A549 (cell line): ENCODE measurements at regions not wholly inside any gene's neighbourhood (a gene's known extent, or its start where the extent isn't known, plus 50 kb on each side); places are given as distances from the start of the nearest gene placed in this dataset.
"Not testable (repeated sequence)": the region's sequence is repeated elsewhere in the genome, so short reads cannot be mapped to it uniquely, and the experiment has no call there.

Source experiments
- ATAC-seq, 2 experiments: fragments of 200-7000 bp in 1 of 2; fragments of >200 bp in 1 of 2; cut with Nextera tagmentation in 1 of 2; cut with Tn5 transposase in 1 of 2; 3 replicates each; pipeline versions ENCODE4 v1.8.0 to v1.9.1; 2018 to 2020; ENCODE audit warnings: mild to moderate bottlenecking in 1 of 2, moderate library complexity in 1 of 2
- CTCF ChIA-PET: fragments of 300-600 bp; sonication (Branson Sonifier 250); formaldehyde crosslinking; extraction: SDS; loops from one replicate; lab custom pipeline; 2021; ENCODE audit warnings: antibody characterized with exemption, inconsistent platforms; lab: Yijun Ruan, JAX
- POLR2A ChIA-PET: fragments of 350-600 bp; formaldehyde crosslinking; extraction: SDS; loops from one replicate; lab custom pipeline; 2021; ENCODE audit warnings: antibody characterized with exemption, inconsistent platforms; lab: Yijun Ruan, JAX
- DNase-seq, 2 experiments: peaks; one replicate each; pipeline versions ENCODE4 v3.0.0 to v3.0.0-alpha.2; 2011 to 2016; ENCODE audit warnings: low read depth in 1 of 2, low spot score in 1 of 2
- FAIRE-seq: peaks from 2 replicates; lab custom pipeline; 2011; peaks lifted over from hg19 to GRCh38; lab: Jason Lieb, UNC
- H3K27ac ChIP-seq, 2 experiments: fragments of >200 bp; sonication (Bioruptor Twin); formaldehyde crosslinking; 3 replicates each; pipeline ENCODE4 v1.5.1; 2016 to 2017
- H3K4me1 ChIP-seq: fragments of >200 bp; sonication (Bioruptor Twin); formaldehyde crosslinking; 3 replicates; pipeline ENCODE4 v1.6.1; 2016
- H3K4me2 ChIP-seq: fragments of >200 bp; sonication (Bioruptor Twin); formaldehyde crosslinking; 3 replicates; pipeline ENCODE4 v1.6.1; 2016
- H3K4me3 ChIP-seq: fragments of >200 bp; sonication (Bioruptor Twin); formaldehyde crosslinking; 3 replicates; pipeline ENCODE4 v1.5.1; 2016
- H3K9me3 ChIP-seq: fragments of >200 bp; sonication (Bioruptor Twin); formaldehyde crosslinking; 3 replicates; pipeline ENCODE4 v1.6.1; 2016
- CEBPB ChIP-seq, 2 experiments: fragments of >200 bp in 1 of 2; sonication (Bioruptor Twin) in 1 of 2; formaldehyde crosslinking in 1 of 2; IDR thresholded peaks; 2 replicates each; pipeline ENCODE4 v1.6.1; 2012 to 2016
- MAZ ChIP-seq: fragments of 150-350 bp; IDR thresholded peaks from 2 replicates; pipeline ENCODE4 v1.6.1; 2014; ENCODE audit warnings: antibody characterized with exemption, low read depth, low read length, borderline replicate concordance
- PBX3 ChIP-seq: IDR thresholded peaks from 2 replicates; pipeline ENCODE4 v1.6.1; 2012
- SREBF2 ChIP-seq: fragments of 450-650 bp; IDR thresholded peaks from 2 replicates; pipeline ENCODE4 v1.6.1; 2014; ENCODE audit warnings: mild to moderate bottlenecking, moderate library complexity
- WGBS: methylation state at CpG from one replicate; pipeline ENCODE4 v1.1.6; 2017; ENCODE audit errors: missing lambda C conversion rate; 5-methylcytosine and 5-hydroxymethylcytosine counted together
- TF ChIP-seq, protein P1 (sequence below): fragments of 150-350 bp; IDR thresholded peaks from 2 replicates; pipeline ENCODE4 v1.6.1; 2014; ENCODE audit warnings: low read depth, mild to moderate bottlenecking, low read length
- TF ChIP-seq, protein P2 (sequence below): fragments of >200 bp; sonication (Bioruptor Twin); formaldehyde crosslinking; IDR thresholded peaks from 2 replicates; pipeline ENCODE4 v1.6.1; 2016

GRCh38 chr1:99506631-99507030, 139.3 kb upstream of the PALMD start (continued):
- TF ChIP-seq PBX3 = no peak
- TF ChIP-seq, protein P1, sequence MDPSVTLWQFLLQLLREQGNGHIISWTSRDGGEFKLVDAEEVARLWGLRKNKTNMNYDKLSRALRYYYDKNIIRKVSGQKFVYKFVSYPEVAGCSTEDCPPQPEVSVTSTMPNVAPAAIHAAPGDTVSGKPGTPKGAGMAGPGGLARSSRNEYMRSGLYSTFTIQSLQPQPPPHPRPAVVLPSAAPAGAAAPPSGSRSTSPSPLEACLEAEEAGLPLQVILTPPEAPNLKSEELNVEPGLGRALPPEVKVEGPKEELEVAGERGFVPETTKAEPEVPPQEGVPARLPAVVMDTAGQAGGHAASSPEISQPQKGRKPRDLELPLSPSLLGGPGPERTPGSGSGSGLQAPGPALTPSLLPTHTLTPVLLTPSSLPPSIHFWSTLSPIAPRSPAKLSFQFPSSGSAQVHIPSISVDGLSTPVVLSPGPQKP = no peak
- TF ChIP-seq, protein P2, sequence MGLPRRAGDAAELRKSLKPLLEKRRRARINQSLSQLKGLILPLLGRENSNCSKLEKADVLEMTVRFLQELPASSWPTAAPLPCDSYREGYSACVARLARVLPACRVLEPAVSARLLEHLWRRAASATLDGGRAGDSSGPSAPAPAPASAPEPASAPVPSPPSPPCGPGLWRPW = no peak

DNA sequence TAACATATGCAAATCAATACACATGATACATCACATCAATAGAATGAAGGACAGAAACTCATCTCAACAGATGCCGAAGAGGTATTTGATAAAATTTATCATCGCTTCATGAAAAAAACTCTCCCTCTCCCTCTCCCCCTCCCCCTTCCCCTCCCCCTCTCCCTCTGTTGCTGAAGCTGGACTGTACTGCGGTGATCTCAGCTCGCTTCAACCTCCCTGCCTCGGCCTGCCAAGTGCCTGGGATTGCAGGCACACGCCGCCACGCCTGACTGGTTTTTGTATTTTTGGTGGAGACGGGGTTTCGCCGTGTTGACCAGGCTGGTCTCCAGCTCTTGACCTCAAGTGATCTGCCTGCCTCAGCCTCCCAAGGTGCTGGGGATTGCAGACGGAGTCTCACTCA, 138.5 kb upstream of the PALMD start:
- H3K4me1 ChIP-seq, DNase-seq, H3K4me3 ChIP-seq, H3K4me2 ChIP-seq, FAIRE-seq, H3K27ac ChIP-seq, H3K9me3 ChIP-seq, ATAC-seq, POLR2A ChIA-PET: not testable (repeated sequence)
- WGBS = 81% methylated on average over 4 of the region's 12 CpGs
- CTCF ChIA-PET = interaction anchor here (0.6 kb wide), 1 partner anchor 991 kb away, joined by 3 read pairs; no protein-coding TSS in a partner anchor

DNA sequence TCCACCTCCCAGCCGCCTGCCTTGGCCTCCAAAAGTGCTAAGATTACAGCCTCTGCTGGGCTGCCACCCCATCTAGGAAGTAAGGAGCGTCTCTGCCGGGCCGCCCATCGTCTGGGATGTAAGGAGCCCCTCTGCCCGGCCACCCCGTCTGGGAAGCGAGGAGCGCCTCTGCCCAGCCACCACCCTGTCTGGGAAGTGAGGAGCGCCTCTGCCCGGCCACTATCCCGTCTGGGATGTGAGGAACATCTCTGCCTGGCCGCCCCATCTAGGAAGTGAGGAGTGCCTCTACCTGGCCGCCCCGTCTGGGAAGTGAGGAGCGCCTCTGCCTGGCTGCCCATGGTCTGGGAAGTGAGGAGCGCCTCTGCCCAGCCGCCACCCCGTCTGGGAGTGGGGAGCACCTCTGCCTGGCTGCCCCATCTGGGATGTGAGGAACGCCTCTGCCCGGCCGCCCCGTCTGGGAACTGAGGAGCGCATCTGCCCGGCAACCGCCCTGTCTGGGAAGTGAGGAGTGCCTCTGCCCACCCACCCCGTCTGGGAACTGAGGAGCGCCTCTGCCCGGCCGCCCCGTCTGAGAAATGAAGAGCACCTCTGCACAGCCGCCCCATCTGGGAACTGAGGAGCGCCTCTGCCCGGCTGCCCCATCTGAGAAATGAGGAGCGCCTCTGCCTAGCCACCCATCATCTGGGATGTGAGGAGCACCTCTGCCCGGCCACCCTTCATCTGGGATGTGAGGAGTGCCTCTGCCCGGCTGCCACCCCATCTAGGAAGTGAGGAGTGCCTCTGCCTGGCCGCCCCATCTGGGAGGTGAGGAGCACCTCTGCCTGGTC, 137.8 kb upstream of the PALMD start:
- DNase-seq = no peak
- no peak for FAIRE-seq

GRCh38 chr1:99508733-99509445, 137.0 kb upstream of the PALMD start:
- WGBS = 63% methylated on average over 13 of the region's 24 CpGs
- H3K4me1 ChIP-seq, H3K4me2 ChIP-seq, CTCF ChIA-PET, ATAC-seq, DNase-seq, POLR2A ChIA-PET, H3K27ac ChIP-seq, H3K4me3 ChIP-seq, FAIRE-seq, H3K9me3 ChIP-seq: not testable (repeated sequence)

More for the DNA sequence above, 137.8 kb upstream of the PALMD start:
- ChIA-PET POLR2A (no interaction called here), CTCF (no interaction called here)
- 82% methylated on average over 14 of the region's 38 CpGs for WGBS
- TF ChIP-seq CEBPB (IDR thresholded peaks at IDR 0.05) (no peak), SREBF2 (no peak)
- no peak for ATAC-seq
- Histone ChIP-seq H3K4me1 (no peaks in the 10 kb centered on the region), H3K4me3 (no peak overlapping the region), H3K9me3 (no peaks in the 10 kb centered on the region), H3K4me2 (no peak overlapping the region), H3K27ac (no peak overlapping the region)

DNA sequence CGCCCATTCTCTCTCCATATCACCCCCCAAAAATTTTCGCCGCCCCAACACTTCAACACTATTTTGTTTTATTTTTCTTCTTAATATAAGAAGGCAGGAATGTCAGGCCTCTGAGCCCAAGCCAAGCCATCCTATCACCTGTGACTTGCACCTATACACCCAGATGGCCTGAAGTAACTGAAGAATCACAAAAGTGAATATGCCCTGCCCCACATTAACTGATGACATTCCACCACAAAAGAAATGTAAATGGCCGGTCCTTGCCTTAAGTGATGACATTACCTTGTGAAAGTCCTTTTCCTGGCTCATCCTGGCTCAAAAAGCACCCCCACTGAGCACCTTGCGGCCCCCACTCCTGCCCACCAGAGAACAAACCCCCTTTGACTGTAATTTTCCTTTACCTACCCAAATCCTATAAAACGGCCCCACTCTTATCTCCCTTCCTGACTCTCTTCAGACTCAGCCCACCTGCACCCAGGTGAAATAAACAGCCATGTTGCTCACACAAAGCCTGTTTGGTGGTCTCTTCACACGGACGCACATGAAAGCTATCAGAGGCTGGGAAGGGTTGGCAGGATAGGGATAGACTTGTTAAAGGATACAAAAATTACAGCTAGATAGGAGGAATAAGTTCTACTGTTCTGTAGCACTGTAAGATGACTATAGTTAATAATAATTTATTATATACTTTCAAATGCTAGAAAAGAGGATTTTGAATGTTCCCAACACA, 130.9 kb upstream of the PALMD start:
- H3K9me3 ChIP-seq, FAIRE-seq, POLR2A ChIA-PET, ATAC-seq, CTCF ChIA-PET, H3K4me1 ChIP-seq, H3K4me2 ChIP-seq, DNase-seq, H3K4me3 ChIP-seq, H3K27ac ChIP-seq: not testable (repeated sequence)
- 55% methylated on average over 7 of the region's 8 CpGs for WGBS

- DNase-seq (no peak), ATAC-seq (no peak), FAIRE-seq (no peak)
- CTCF ChIA-PET = no interaction called here
- no peak overlapping the region for H3K27ac ChIP-seq
- H3K4me1 ChIP-seq = no peaks in the 10 kb centered on the region
- POLR2A ChIA-PET = no interaction called here
- no peak for TF ChIP-seq MAZ
- WGBS = 8% methylated on average over 1 of the region's 1 CpG
- H3K4me3 ChIP-seq = no peak overlapping the region
- H3K4me2 ChIP-seq = no peak overlapping the region
- no peaks in the 10 kb centered on the region for H3K9me3 ChIP-seq
These were observed 129.8 kb upstream of the PALMD start for GRCh38 chr1:99516141-99516540.
